ENCODE measurements at regions not wholly inside any gene's neighbourhood (a gene's known extent, or its start where the extent isn't known, plus 50 kb on each side); places are given as distances from the start of the nearest gene placed in this dataset.
"Not testable (repeated sequence)": the region's sequence is repeated elsewhere in the genome, so short reads cannot be mapped to it uniquely, and the experiment has no call there.

DNA sequence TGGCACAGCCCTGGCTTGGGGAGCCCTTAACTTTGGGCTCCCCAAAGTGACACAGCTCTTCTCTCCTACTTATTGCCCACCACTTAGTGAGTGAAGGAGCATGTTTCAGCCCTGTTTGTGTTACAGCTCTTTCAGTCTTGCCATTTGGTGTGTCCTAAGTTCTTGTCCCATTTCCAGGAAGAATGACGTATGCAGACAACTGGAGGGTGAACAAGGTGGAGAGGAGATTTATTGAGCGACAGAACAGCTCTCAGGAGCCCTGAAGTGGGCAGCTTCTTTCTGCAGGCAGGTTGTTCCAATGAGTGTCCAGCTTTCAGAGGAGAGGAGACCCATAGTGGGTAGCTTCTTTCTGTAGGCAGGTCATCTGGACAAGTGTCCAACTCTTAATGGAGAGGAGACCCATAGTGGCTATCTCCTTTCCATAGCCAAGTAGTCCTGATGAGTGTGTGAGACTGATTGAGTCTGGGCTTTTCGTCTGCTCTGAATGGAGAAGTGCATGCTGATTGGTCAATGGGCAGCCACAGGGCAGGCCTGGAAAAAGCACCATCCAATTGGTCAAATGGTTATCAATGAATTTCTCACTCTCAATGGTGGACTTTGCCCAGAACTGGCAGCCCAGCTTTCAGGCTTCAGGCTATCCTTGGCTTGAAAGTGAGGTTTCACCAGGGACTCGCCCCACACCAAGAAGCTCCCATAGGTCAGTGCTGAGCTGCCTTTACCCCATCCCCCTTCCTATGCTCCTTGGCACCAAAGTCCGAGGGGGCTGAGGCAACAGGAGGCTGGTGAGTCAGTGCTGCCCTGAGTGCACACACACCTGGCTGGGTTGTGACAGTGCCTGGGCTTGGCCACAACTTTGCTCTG is 688.2 kb downstream of the NYAP2 start:
- TF ChIP-seq ZNF274 (IDR thresholded peaks at IDR 0.05; ENCODE audit: low read depth, low read length): no peak
- H3K4me3 ChIP-seq (ENCODE audit: low read length): no peak overlapping the region

DNA sequence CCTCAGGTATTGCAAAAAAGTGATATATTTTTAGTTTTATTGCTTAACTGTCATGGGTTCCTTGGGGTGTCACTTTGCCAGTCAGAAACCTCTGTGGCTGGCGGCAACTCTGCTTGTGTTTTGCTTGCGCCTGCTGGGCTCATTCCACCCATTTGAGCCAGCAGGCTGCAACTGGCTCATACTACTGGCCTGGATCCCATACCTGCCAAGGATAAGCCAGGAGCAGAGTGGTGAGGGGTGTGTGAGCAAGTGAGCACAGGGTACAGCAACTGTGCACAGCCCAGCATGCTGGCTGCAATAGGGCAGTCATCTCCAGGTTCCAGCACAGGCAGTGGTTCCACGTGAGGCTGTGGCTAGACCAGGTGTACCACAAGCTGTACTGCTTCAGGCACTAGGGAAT is 687.5 kb downstream of the NYAP2 start:
- TF ChIP-seq ZNF274 (IDR thresholded peaks at IDR 0.05; ENCODE audit: low read depth, low read length): no peak
- no peak overlapping the region for H3K4me3 ChIP-seq (ENCODE audit: low read length)

DNA sequence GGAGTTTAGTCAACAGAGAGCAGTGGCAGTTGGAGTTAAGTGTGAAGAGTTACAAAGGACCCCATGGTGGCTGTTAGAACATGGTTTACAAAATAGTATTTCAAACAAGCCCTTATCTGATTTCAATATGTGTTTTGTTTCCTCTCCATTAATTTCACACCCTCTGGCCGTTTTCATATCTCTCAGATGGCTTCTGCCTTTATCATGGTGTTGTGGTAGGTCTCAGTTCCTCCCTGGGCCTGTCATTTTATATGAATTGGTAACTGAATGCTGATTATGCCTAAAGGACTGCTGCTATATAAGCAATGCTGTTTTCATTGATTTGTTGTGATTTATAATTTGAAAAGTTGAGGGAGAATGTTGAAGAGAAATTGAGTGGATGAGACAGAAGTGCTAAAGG is 686.7 kb downstream of the NYAP2 start:
- H3K4me3 ChIP-seq (ENCODE audit: low read length): no peak overlapping the region
- TF ChIP-seq ZNF274 (IDR thresholded peaks at IDR 0.05; ENCODE audit: low read depth, low read length): no peak

DNA sequence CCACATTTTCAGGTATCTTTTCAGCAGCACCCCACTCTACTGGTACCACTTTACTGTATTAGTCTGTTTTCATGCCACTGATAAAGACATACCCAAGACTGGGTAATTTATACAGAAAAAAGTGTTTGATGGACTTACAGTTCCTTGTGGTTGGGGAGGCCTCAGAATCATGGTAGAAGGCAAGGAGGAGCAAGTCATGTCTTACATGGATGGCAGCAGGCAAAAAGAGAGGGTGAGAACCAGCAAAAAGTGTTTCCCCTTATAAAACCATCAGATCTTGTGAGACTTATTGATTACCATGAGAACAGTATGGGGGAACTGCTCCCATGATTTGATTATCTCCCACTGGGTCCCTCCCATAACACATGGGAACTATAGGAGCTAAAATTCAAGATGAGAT is 685.9 kb downstream of the NYAP2 start:
- H3K4me3 ChIP-seq (ENCODE audit: low read length): not testable (repeated sequence)

DNA sequence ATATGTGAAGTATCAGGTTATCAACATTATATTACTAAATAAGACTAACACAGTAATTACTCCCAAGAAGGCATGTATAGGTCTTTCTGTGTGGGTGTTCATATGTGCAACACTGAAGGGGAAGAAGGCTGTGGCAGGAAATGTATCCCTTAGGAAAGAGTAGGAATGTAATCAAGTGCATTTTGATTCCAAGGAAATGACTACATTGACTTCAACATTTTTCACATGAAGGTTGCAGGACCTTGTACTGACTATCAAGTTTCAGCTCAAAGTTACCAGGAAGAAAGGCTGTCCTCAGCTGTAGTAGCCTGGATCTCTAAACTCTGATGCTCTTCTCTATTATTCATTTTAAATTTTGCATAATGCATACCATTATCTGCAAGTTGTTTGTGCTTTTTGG is 680.8 kb downstream of the NYAP2 start:
- H3K4me3 ChIP-seq (ENCODE audit: low read length): no peak overlapping the region
- no peak for TF ChIP-seq ZNF274 (IDR thresholded peaks at IDR 0.05; ENCODE audit: low read depth, low read length)

DNA sequence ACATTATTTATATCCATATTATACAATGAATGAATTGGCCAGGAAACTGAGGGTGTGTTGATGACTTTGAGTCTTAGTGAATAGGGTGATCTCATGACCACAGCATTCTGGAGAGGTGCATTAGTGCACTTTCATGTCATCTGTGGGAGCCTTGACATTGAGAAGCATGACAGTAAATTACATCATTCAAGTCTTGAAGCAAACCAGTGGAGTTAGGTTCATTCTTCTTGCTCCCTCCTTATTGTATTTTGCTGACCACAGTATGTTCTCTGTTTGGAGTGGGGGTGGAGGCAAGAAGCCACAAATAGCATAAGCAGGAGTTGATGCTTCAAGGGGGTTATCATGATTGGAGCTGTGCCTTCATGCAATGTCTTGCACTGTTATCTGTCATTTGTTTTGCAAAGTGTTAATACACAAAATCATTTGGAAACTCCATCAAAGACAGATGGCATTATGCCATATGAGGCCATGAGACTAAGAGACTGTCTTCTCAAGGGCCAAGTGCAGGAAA is 680.2 kb downstream of the NYAP2 start:
- H3K4me3 ChIP-seq (ENCODE audit: low read length): no peak overlapping the region
- no peak for TF ChIP-seq ZNF274 (IDR thresholded peaks at IDR 0.05; ENCODE audit: low read depth, low read length)

DNA sequence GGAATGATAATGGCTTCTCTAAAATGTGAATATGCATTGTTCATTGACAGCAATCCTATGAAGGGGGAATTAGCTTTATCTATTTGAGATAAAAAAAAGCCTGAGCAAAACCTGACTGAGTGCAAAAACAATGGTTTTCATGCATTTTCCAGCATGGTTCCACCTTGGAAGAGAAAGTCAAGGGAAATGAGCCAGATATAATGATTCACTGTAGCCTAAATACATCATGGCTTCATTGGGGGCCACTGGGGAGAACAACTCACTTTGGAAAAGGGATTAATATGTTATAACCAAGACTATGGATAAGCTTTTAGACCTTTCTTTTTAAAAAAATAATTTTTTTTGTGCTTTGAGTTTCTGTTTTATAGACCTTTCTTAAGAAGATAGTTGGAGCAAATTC is 679.7 kb downstream of the NYAP2 start:
- H3K4me3 ChIP-seq (ENCODE audit: low read length): no peak overlapping the region
- TF ChIP-seq ZNF274 (IDR thresholded peaks at IDR 0.05; ENCODE audit: low read depth, low read length): no peak

DNA sequence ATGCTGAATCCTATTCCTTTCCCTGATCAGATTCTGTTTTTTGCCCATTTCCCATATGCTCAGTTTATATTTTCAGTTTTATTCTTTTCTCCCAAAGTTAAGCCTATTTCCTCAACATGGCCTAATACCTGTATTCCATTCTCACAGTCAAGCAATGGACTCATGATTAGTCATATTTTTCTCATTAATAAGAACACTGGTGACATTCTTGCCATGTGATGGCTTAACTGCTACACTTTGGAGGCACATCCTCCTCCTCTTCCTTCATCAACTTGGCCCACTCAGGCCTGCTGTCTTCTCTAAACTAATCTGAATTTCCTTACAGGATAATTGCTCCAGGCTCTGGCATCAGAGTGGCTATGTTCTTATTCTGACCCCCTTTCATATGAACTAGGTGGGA is 679.2 kb downstream of the NYAP2 start:
- no peak overlapping the region for H3K4me3 ChIP-seq (ENCODE audit: low read length)
- TF ChIP-seq ZNF274 (IDR thresholded peaks at IDR 0.05; ENCODE audit: low read depth, low read length): no peak

DNA sequence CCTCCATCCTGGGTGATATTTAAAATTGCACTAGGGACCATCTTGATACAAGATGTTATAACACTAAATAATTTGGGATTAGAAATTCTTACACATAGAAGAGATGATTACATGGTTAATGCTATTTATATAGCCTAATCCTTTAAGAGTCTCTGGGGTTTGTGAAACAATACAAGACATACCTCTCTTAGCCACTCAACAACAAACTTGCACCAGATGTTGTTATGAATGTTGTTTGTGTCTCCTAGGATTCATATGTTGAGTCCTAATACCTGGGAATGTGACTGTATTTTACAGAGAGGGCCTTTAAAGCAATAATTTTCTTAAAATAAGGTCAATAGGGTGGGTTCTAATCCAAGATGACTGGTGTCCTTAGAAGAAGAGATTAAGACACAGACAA is 678.3 kb downstream of the NYAP2 start:
- no peak overlapping the region for H3K4me3 ChIP-seq (ENCODE audit: low read length)
- no peak for TF ChIP-seq ZNF274 (IDR thresholded peaks at IDR 0.05; ENCODE audit: low read depth, low read length)

DNA sequence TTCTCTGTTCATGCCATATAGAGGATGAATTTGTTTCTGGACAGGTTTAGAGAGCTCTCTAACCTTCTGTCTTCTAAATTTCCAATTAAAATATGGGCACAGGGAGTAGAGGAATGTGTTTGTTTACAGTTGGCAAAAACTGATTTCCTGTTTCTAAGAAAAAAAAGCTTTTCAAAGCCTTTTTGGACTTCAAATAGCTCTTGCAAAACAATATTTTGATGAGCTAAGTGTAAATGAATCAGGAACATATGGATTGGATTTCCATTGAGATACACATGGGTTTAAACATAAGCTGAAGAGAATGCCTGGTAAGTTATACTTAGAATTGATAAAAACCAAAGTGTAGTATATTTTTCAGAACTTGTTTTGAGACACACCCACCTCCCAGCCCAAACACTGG is 677.5 kb downstream of the NYAP2 start:
- TF ChIP-seq ZNF274 (IDR thresholded peaks at IDR 0.05; ENCODE audit: low read depth, low read length): no peak
- no peak overlapping the region for H3K4me3 ChIP-seq (ENCODE audit: low read length)

DNA sequence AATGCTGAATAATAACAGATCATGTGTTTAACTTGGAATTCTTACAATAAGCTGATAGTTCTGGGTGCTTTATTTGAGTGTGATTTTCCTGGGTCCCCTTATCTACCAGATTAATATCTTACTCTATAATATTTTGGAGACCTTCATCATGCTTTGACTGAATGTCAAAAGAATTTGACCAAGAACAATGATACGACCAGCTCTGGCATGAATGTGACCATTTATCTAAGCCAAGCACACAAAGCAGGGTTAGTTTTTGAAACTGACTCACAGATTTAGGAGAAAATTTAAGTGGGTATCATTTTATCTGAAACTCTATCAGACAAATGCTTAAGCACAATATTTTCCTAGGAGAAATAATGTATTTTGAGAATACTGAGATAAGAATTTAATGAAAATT is 677.0 kb downstream of the NYAP2 start:
- no peak overlapping the region for H3K4me3 ChIP-seq (ENCODE audit: low read length)
- TF ChIP-seq ZNF274 (IDR thresholded peaks at IDR 0.05; ENCODE audit: low read depth, low read length): no peak

DNA sequence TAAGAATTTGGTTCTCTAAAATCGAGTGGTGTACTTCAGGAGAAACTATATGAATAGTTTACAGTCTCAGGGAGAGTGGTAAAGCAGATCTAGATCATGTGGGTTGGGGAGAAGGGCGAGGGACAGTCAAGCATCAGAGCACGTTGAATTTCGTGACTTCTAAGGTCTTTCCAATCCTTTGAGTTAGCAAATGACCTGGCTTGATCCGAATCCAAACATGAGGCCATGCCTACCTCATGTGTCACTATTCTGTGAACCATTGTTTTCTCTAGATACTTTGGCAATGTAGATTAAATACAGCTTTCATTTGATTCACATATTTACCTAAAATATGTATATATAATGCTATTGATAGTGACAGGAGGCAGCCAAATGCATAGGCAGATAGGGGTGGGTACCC is 674.9 kb downstream of the NYAP2 start:
- no peak for TF ChIP-seq ZNF274 (IDR thresholded peaks at IDR 0.05; ENCODE audit: low read depth, low read length)
- no peak overlapping the region for H3K4me3 ChIP-seq (ENCODE audit: low read length)

DNA sequence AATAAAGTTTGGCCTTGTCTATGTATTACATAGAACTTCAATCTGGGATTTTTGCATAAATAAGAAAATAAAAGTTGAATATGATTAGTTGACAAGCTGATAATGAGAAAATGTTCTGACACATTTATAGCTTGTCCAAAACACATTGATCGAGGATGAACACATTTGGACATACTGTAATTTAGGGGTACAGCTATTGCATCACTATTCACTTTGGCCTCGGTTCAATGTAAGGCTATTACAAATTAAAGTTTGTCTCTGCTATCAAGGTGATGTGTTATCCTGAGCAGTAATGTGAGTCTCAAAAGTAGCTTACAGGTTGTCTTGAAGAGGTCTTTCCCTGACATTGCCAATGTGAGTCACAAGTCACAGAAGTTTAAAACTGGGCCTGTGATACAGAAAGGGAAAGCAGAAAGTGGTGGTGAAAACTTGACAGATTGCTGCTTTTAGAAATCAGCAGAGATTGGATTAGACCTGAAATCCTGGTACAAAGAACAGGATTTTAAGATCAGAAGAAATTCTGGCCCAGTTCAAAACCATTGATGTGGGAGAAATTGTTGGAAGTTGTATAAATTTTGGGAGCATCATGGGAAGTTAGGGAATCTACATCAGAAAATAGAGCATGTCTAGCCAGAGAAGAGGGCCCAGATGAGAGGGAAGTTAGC is 674.1 kb downstream of the NYAP2 start:
- no peak for TF ChIP-seq ZNF274 (IDR thresholded peaks at IDR 0.05; ENCODE audit: low read depth, low read length)
- H3K4me3 ChIP-seq (ENCODE audit: low read length): no peak overlapping the region

DNA sequence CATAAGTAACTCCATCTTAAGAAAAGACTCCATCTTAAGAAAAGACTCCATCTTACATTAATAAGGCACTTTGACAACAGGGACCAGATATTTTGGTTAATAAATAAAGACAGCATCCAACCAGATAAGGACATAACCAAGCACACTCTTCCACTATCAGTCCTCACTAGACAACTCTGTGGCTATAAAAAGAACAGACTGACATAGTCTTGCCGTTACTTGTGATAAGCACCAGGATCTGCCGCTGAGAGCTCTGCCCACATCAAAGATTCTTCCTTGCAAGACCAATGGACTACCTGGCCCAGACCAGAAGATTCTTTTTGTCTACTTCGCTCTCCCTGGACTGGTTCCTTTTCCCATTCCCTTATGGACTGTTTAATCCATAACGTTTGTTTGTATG is 667.4 kb downstream of the NYAP2 start:
- no peak overlapping the region for H3K4me3 ChIP-seq (ENCODE audit: low read length)

DNA sequence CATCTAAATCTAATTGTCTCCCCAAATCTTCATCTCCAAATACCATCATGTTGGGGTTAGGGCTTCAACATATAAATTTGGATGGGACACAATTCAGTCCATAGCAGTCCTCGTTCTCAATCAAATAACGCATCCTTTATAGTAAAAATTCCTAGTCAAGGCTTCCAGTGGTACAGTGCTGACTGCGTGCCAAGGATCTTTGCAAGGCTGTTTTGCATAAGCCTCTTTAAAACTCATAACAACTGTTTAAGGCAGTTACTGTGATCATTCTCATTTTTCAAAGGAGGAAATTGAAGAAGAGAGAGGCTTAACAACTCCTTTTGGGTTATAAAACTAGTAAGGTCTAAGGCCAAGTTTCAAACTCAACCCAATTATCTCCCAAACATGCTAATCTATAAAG is 666.9 kb downstream of the NYAP2 start:
- TF ChIP-seq ZNF274 (IDR thresholded peaks at IDR 0.05; ENCODE audit: low read depth, low read length): no peak
- no peak overlapping the region for H3K4me3 ChIP-seq (ENCODE audit: low read length)

More for the DNA sequence above, 667.4 kb downstream of the NYAP2 start:
- no peak for TF ChIP-seq ZNF274 (IDR thresholded peaks at IDR 0.05; ENCODE audit: low read depth, low read length)

Data from GM08714 (cell line).